Transverse colon (tissue), 4 donors: ENCODE measurements at regions not wholly inside any gene's neighbourhood (a gene's known extent, or its start where the extent isn't known, plus 50 kb on each side); places are given as distances from the start of the nearest gene placed in this dataset.

Experiments used
- CTCF ChIP-seq, 5 experiments: fragments of 200-600 bp in 3 of 5; fragments of 450-650 bp in 2 of 5; sonication (generic) in 3 of 5; IDR thresholded peaks; 1 replicate in 2 of 5; 2 replicates in 3 of 5; pipeline ENCODE4 v1.5.1; 2016 to 2017; ENCODE audit warnings: antibody characterized with exemption in 5 of 5, inconsistent platforms in 3 of 5, mild to moderate bottlenecking in 2 of 5, moderate library complexity in 1 of 5
- POLR2A ChIP-seq: fragments of 450-650 bp; IDR thresholded peaks from one replicate; pipeline ENCODE4 v1.6.1; 2016; ENCODE audit warnings: antibody characterized with exemption, mild to moderate bottlenecking, moderate library complexity
- POLR2AphosphoS5 ChIP-seq, 3 donors: sonication (generic); formaldehyde crosslinking; IDR thresholded peaks; one replicate each; pipeline ENCODE4 v1.6.1; 2016; ENCODE audit warnings: antibody characterized with exemption in 3 of 3

- TF ChIP-seq POLR2A (no peak), CTCF (IDR thresholded peaks at IDR 0.05) (no peak), POLR2AphosphoS5 (IDR thresholded peaks at IDR 0.05) (no peak)
Observed at GRCh38 chr20:60221593-60221992, 263.4 kb downstream of the CDH26 start.
